WTC11 (cell line): ENCODE measurements at regions not wholly inside any gene's neighbourhood (a gene's known extent, or its start where the extent isn't known, plus 50 kb on each side); places are given as distances from the start of the nearest gene placed in this dataset.

ENCODE experiments used
- ATAC-seq: fragments of 200-7000 bp; cut with Tn5 transposase; 2 replicates; pipeline ENCODE4 v1.10.0; 2021; ENCODE audit warnings: mild to moderate bottlenecking, moderate library complexity
- CTCF ChIA-PET: fragments of 300-600 bp; sonication (Branson Sonifier 250); formaldehyde crosslinking; loops from one replicate; lab custom pipeline; 2021; ENCODE audit warnings: antibody characterized with exemption; lab: Charles Lee
- POLR2A ChIA-PET: fragments of 350-600 bp; sonication (Branson Sonifier 250); formaldehyde crosslinking; loops from one replicate; lab custom pipeline; 2021; ENCODE audit warnings: antibody characterized with exemption; lab: Charles Lee
- DNase-seq: peaks from one replicate; pipeline ENCODE4 v3.0.0; 2021; ENCODE audit warnings: low spot score
- H3K27ac Mint-ChIP-seq: 2 replicates; pipeline ENCODE4 v1.8.0; 2021; ENCODE audit warnings: mixed read lengths
- H3K27me3 Mint-ChIP-seq: 2 replicates; pipeline ENCODE4 v1.8.0; 2021; ENCODE audit warnings: low read depth, mild to moderate bottlenecking, moderate library complexity, mixed read lengths
- H3K36me3 Mint-ChIP-seq: 2 replicates; pipeline ENCODE4 v1.8.0; 2021; ENCODE audit warnings: mixed read lengths
- H3K4me1 Mint-ChIP-seq: 2 replicates; pipeline ENCODE4 v1.8.0; 2022; ENCODE audit warnings: mixed read lengths
- H3K4me3 Mint-ChIP-seq: 2 replicates; pipeline ENCODE4 v1.8.0; 2021; ENCODE audit warnings: mild to moderate bottlenecking, moderate library complexity, mixed read lengths
- H3K9me3 Mint-ChIP-seq: 2 replicates; pipeline ENCODE4 v1.8.0; 2021; ENCODE audit warnings: mixed read lengths
- ATF1 ChIP-seq: sonication (generic); formaldehyde crosslinking; IDR thresholded peaks from 2 replicates; pipeline ENCODE4 v1.8.1; 2023; ENCODE audit warnings: mild to moderate bottlenecking, moderate library complexity, missing genetic modification reagents
- FOXJ3 ChIP-seq: sonication (generic); formaldehyde crosslinking; IDR thresholded peaks from 2 replicates; pipeline ENCODE4 v1.9.0; 2021; ENCODE audit warnings: missing genetic modification reagents, mild to moderate bottlenecking, borderline replicate concordance
- GRHL2 ChIP-seq: fragments of 250-450 bp; sonication (Bioruptor Pico); IDR thresholded peaks from 2 replicates; pipeline ENCODE4 v1.8.0; 2022; ENCODE audit warnings: mild to moderate bottlenecking, moderate library complexity; ENCODE audit not compliant: insufficient replicate concordance, severe bottlenecking
- JAZF1 ChIP-seq: fragments of 250-450 bp; sonication (Bioruptor Pico); IDR thresholded peaks from 2 replicates; pipeline ENCODE4 v1.9.0; 2021; ENCODE audit warnings: moderate library complexity, mild to moderate bottlenecking, inconsistent platforms
- MYBL2 ChIP-seq: sonication (generic); formaldehyde crosslinking; IDR thresholded peaks from 2 replicates; pipeline ENCODE4 v1.8.1; 2023; ENCODE audit warnings: mild to moderate bottlenecking, moderate library complexity, missing genetic modification reagents
- NR2C2 ChIP-seq: sonication (generic); formaldehyde crosslinking; IDR thresholded peaks from 2 replicates; pipeline ENCODE4 v1.8.0; 2022; ENCODE audit warnings: mild to moderate bottlenecking, missing genetic modification reagents
- SMAD3 ChIP-seq: sonication (generic); formaldehyde crosslinking; IDR thresholded peaks from 2 replicates; pipeline ENCODE4 v1.8.0; 2022; ENCODE audit warnings: missing genetic modification reagents, mild to moderate bottlenecking, borderline replicate concordance
- SOX15 ChIP-seq: fragments of 250-450 bp; sonication (Bioruptor Pico); IDR thresholded peaks from 2 replicates; pipeline ENCODE4 v1.9.0; 2021; ENCODE audit warnings: mild to moderate bottlenecking
- TF ChIP-seq, protein P1 (sequence below): sonication (generic); formaldehyde crosslinking; IDR thresholded peaks from 2 replicates; pipeline ENCODE4 v1.8.1; 2023; ENCODE audit warnings: mild to moderate bottlenecking, missing genetic modification reagents, borderline replicate concordance
- TF ChIP-seq, protein P2 (sequence below): fragments of 250-450 bp; sonication (Bioruptor Pico); IDR thresholded peaks from 2 replicates; pipeline ENCODE4 v1.9.0; 2021; ENCODE audit warnings: mild to moderate bottlenecking, borderline replicate concordance
- TF ChIP-seq, protein P3 (sequence below): fragments of 250-450 bp; sonication (Bioruptor Pico); IDR thresholded peaks from 2 replicates; pipeline ENCODE4 v2.1.2; 2022; ENCODE audit warnings: mild to moderate bottlenecking, moderate library complexity
- TF ChIP-seq, protein P4 (sequence below): sonication (generic); formaldehyde crosslinking; IDR thresholded peaks from 2 replicates; pipeline ENCODE4 v1.8.0; 2022; ENCODE audit warnings: mild to moderate bottlenecking, missing genetic modification reagents

DNA sequence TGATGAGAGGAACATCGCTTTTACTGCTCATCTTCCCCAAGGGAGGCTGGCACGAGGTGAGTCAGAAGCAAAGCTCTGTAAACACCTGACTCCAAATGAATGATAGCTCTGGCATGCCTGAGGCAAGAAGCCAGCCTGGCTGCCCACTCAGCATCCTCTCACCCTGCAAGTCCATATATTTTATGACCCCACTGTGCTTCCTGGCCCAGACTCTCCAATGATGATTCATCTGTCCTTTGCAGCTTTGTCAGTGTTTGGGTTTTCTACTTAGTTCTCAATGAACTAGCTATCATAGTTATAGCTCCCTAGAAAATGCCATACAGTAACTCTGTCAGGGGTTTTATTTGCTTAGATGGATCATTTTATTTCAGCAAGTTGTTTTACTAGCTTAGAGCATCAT, 52.1 kb upstream of the FSTL4 start:
- TF ChIP-seq ATF1 (CRISPR knock-in tag) (no peak), SOX15 (CRISPR knock-in tag) (no peak)
- POLR2A ChIA-PET = no interaction called here
- Mint-ChIP-seq H3K9me3 (no peaks in the 10 kb centered on the region), H3K4me1 (no peaks in the 10 kb centered on the region), H3K4me3 (no peak overlapping the region), H3K27ac (no peak overlapping the region), H3K36me3 (no peaks in the 10 kb centered on the region), H3K27me3 (no peaks in the 10 kb centered on the region)
- ATAC-seq = no peak
- DNase-seq = no peak
- CTCF ChIA-PET = interaction anchor here (1.1 kb wide), 1 partner anchor 200 kb away, joined by 3 read pairs; no protein-coding TSS in a partner anchor

DNA sequence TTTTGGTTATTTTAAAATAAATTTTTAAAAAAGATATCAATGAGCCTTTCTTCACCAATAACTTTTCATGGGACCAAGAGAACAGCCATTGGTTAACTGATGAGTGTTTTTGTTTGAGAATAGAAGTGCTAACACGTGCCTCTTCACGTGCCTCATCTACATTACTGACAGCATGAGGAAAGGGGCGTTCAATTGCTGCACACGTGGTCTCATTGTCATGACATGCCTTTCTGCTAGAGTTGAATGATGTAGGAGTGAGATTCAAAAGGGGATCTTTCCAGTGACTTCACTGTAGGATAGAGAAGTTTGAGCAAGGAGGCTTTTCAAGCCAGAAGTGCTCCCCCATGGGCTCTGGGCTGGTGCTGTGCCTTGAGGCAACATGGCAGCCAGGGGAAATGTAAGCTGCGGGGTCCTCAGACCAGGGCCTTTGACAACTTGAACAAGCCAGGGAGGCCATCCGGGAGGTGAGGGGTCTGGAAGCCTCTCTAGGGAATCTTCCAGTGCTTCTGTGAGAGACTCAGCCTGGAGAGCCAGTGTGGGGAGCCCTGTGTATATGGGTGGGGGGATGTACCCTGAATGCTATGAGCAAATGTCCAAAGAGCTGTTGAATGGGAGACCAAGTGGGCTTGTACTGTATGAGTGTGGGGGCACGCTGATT, 51.2 kb upstream of the FSTL4 start:
- Mint-ChIP-seq H3K36me3 (no peaks in the 10 kb centered on the region), H3K9me3 (no peaks in the 10 kb centered on the region), H3K27ac (no peak overlapping the region), H3K4me3 (no peak overlapping the region), H3K4me1 (no peaks in the 10 kb centered on the region; the same call in 1 of the 2 replicates), H3K27me3 (no peaks in the 10 kb centered on the region)
- ChIA-PET CTCF (interaction anchor here (1.1 kb wide), 1 partner anchor 201 kb away, joined by 3 read pairs; no protein-coding TSS in a partner anchor), POLR2A (no interaction called here)
- DNase-seq (no peak), ATAC-seq (no peak)
- TF ChIP-seq GRHL2 (CRISPR knock-in tag) = no peak
- no peak for TF ChIP-seq SOX15 (CRISPR knock-in tag)
- no peak for TF ChIP-seq MYBL2 (CRISPR knock-in tag)
- no peak for TF ChIP-seq NR2C2 (CRISPR knock-in tag)
- no peak for TF ChIP-seq JAZF1
- TF ChIP-seq, protein P1, sequence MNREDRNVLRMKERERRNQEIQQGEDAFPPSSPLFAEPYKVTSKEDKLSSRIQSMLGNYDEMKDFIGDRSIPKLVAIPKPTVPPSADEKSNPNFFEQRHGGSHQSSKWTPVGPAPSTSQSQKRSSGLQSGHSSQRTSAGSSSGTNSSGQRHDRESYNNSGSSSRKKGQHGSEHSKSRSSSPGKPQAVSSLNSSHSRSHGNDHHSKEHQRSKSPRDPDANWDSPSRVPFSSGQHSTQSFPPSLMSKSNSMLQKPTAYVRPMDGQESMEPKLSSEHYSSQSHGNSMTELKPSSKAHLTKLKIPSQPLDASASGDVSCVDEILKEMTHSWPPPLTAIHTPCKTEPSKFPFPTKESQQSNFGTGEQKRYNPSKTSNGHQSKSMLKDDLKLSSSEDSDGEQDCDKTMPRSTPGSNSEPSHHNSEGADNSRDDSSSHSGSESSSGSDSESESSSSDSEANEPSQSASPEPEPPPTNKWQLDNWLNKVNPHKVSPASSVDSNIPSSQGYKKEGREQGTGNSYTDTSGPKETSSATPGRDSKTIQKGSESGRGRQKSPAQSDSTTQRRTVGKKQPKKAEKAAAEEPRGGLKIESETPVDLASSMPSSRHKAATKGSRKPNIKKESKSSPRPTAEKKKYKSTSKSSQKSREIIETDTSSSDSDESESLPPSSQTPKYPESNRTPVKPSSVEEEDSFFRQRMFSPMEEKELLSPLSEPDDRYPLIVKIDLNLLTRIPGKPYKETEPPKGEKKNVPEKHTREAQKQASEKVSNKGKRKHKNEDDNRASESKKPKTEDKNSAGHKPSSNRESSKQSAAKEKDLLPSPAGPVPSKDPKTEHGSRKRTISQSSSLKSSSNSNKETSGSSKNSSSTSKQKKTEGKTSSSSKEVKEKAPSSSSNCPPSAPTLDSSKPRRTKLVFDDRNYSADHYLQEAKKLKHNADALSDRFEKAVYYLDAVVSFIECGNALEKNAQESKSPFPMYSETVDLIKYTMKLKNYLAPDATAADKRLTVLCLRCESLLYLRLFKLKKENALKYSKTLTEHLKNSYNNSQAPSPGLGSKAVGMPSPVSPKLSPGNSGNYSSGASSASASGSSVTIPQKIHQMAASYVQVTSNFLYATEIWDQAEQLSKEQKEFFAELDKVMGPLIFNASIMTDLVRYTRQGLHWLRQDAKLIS = no peak
- TF ChIP-seq, protein P2, sequence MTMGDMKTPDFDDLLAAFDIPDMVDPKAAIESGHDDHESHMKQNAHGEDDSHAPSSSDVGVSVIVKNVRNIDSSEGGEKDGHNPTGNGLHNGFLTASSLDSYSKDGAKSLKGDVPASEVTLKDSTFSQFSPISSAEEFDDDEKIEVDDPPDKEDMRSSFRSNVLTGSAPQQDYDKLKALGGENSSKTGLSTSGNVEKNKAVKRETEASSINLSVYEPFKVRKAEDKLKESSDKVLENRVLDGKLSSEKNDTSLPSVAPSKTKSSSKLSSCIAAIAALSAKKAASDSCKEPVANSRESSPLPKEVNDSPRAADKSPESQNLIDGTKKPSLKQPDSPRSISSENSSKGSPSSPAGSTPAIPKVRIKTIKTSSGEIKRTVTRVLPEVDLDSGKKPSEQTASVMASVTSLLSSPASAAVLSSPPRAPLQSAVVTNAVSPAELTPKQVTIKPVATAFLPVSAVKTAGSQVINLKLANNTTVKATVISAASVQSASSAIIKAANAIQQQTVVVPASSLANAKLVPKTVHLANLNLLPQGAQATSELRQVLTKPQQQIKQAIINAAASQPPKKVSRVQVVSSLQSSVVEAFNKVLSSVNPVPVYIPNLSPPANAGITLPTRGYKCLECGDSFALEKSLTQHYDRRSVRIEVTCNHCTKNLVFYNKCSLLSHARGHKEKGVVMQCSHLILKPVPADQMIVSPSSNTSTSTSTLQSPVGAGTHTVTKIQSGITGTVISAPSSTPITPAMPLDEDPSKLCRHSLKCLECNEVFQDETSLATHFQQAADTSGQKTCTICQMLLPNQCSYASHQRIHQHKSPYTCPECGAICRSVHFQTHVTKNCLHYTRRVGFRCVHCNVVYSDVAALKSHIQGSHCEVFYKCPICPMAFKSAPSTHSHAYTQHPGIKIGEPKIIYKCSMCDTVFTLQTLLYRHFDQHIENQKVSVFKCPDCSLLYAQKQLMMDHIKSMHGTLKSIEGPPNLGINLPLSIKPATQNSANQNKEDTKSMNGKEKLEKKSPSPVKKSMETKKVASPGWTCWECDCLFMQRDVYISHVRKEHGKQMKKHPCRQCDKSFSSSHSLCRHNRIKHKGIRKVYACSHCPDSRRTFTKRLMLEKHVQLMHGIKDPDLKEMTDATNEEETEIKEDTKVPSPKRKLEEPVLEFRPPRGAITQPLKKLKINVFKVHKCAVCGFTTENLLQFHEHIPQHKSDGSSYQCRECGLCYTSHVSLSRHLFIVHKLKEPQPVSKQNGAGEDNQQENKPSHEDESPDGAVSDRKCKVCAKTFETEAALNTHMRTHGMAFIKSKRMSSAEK (CRISPR knock-in tag) = no peak
- no peak for TF ChIP-seq SMAD3 (CRISPR knock-in tag)
- TF ChIP-seq FOXJ3 = no peak
- TF ChIP-seq, protein P3, sequence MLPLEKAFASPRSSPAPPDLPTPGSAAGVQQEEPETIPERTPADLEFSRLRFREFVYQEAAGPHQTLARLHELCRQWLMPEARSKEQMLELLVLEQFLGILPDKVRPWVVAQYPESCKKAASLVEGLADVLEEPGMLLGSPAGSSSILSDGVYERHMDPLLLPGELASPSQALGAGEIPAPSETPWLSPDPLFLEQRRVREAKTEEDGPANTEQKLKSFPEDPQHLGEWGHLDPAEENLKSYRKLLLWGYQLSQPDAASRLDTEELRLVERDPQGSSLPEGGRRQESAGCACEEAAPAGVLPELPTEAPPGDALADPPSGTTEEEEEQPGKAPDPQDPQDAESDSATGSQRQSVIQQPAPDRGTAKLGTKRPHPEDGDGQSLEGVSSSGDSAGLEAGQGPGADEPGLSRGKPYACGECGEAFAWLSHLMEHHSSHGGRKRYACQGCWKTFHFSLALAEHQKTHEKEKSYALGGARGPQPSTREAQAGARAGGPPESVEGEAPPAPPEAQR (CRISPR knock-in tag) = no peak
- TF ChIP-seq, protein P4, sequence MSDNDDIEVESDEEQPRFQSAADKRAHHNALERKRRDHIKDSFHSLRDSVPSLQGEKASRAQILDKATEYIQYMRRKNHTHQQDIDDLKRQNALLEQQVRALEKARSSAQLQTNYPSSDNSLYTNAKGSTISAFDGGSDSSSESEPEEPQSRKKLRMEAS = no peak
- no peak for TF ChIP-seq ATF1 (CRISPR knock-in tag)
